ENCODE measurements at regions not wholly inside any gene's neighbourhood (a gene's known extent, or its start where the extent isn't known, plus 50 kb on each side); places are given as distances from the start of the nearest gene placed in this dataset.

DNA sequence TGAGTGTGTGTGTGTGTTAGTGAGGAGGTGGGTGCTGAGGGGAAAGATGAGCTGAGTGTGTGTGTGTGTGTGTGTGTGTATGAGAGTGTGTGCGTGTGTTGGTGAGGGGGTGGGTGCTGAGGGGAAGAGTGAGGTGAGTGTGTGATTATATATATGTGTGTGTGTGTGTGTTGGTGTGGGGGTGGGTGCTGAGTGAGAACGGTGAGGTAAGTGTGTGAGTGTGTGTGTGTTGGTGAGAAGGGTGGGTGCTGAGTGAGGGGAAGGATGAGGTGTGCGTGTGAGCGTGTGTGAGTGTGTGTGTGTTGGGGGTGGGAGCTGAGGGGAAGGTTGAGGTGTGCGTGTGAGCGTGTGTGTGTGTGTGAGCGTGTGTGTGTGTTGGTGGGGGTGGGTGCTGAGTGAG, 322.0 kb upstream of the NT5C1B start:
- CTCF ChIA-PET: no interaction called here
- peaks cover 0 to 8% (median 5%) of the 10 kb centered on the region in 5 donors for H3K36me3 Mint-ChIP-seq

DNA sequence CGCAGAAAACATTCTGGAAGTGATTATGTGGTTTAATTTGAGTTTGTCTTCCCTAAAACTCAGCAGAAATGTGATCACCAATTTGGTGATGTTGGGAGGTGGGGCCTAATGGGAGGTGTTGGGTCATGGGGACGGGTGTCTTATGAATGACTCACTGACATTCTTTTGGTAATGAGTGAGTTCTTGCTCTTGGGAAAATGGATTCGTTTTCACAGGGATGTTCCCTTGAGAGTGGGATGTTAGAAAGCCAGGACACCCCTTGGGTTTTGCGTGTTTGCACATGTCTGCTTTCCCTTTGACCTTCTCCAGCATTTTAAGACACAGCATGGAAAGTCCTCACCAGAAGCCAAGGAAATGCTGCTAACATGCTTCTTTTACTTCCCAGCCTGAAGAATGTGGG, 321.5 kb upstream of the NT5C1B start:
- Mint-ChIP-seq H3K9me3 (peaks cover 0 to 11% (median 4%) of the 10 kb centered on the region in 11 donors), H3K4me1 (peaks cover 0 to 1% (median 0%) of the 10 kb centered on the region in 7 donors), H3K36me3 (peaks cover 0 to 14% (median 6%) of the 10 kb centered on the region in 5 donors), H3K27me3 (no peaks in the 10 kb centered on the region), H3K4me3 (no peak overlapping the region), H3K27ac (no peak overlapping the region)
- Histone ChIP-seq H3K36me3 (ENCODE audit: control insufficient read depth in 2 of 3, insufficient read depth in 3 of 3, low read length in 3 of 3) (no peaks in the 10 kb centered on the region), H3K9me3 (ENCODE audit: control insufficient read depth in 2 of 3, low read length in 3 of 3) (no peaks in the 10 kb centered on the region), H3K4me3 (ENCODE audit: low read length) (no peak overlapping the region), H3K27me3 (ENCODE audit: control insufficient read depth in 2 of 2, insufficient read depth in 2 of 2, low read length in 2 of 2) (no peaks in the 10 kb centered on the region), H3K27ac (ENCODE audit: low read depth, low read length) (no peak overlapping the region), H3K4me1 (ENCODE audit: control insufficient read depth in 2 of 2, insufficient read depth in 2 of 2, low read length in 2 of 2) (no peaks in the 10 kb centered on the region)
- POLR2A ChIA-PET: no interaction called here
- intact Hi-C loops (cut with micrococcal nuclease): no loop called here
- ATAC-seq (no peak), DNase-seq (no peak)
- CTCF ChIA-PET: no interaction called here

More for the DNA sequence above, 322.0 kb upstream of the NT5C1B start:
- Histone ChIP-seq H3K36me3 (ENCODE audit: control insufficient read depth in 2 of 3, insufficient read depth in 3 of 3, low read length in 3 of 3) (no peaks in the 10 kb centered on the region), H3K9me3 (ENCODE audit: control insufficient read depth in 2 of 3, low read length in 3 of 3) (no peaks in the 10 kb centered on the region), H3K27ac (ENCODE audit: low read depth, low read length) (no peak overlapping the region), H3K27me3 (ENCODE audit: control insufficient read depth in 2 of 2, insufficient read depth in 2 of 2, low read length in 2 of 2) (no peaks in the 10 kb centered on the region), H3K4me3 (ENCODE audit: low read length) (no peak overlapping the region), H3K4me1 (ENCODE audit: control insufficient read depth in 2 of 2, insufficient read depth in 2 of 2, low read length in 2 of 2) (no peaks in the 10 kb centered on the region)
- intact Hi-C loops (cut with micrococcal nuclease): no loop called here
- POLR2A ChIA-PET: no interaction called here
- no peak overlapping the region for H3K4me3 Mint-ChIP-seq
- H3K27ac Mint-ChIP-seq: no peak overlapping the region
- DNase-seq: no peak
- H3K9me3 Mint-ChIP-seq: peaks cover 0 to 6% (median 4%) of the 10 kb centered on the region in 11 donors
- H3K4me1 Mint-ChIP-seq: peaks cover 0 to 1% (median 0%) of the 10 kb centered on the region in 7 donors
- H3K27me3 Mint-ChIP-seq: no peaks in the 10 kb centered on the region
- no peak for ATAC-seq

DNA sequence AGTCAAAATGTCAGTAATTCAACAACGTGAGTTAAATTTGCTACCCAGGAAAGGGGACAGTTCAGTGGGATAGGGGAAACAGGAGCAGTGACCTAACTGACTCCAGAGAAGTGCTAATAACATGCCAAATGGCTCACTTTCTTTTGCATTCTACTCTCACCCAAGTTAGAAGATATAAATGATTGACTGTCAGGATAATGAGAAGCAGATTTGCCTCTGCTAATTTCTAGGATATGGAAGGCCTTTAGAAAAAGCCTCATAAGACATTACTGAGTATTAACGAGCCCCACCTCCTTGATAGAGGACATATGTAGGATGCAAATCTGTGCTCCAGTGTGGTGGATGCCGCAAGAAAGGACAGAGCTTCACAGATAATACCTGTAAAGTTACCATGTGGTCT, 318.6 kb upstream of the NT5C1B start:
- Histone ChIP-seq H3K36me3 (ENCODE audit: control insufficient read depth in 2 of 3, insufficient read depth in 3 of 3, low read length in 3 of 3) (no peaks in the 10 kb centered on the region), H3K4me3 (ENCODE audit: low read length) (no peak overlapping the region), H3K4me1 (ENCODE audit: control insufficient read depth in 2 of 2, insufficient read depth in 2 of 2, low read length in 2 of 2) (no peaks in the 10 kb centered on the region), H3K27me3 (ENCODE audit: control insufficient read depth in 2 of 2, insufficient read depth in 2 of 2, low read length in 2 of 2) (no peaks in the 10 kb centered on the region), H3K9me3 (ENCODE audit: control insufficient read depth in 2 of 3, low read length in 3 of 3) (no peaks in the 10 kb centered on the region), H3K27ac (ENCODE audit: low read depth, low read length) (no peak overlapping the region)
- peaks cover 0 to 26% (median 12%) of the 10 kb centered on the region in 5 donors for H3K36me3 Mint-ChIP-seq
- DNase-seq (no peak), ATAC-seq (no peak)
- no peak overlapping the region for H3K4me3 Mint-ChIP-seq
- H3K27me3 Mint-ChIP-seq: no peaks in the 10 kb centered on the region
- H3K9me3 Mint-ChIP-seq: peaks cover 0 to 24% (median 6%) of the 10 kb centered on the region in 11 donors
- intact Hi-C loops (cut with micrococcal nuclease): no loop called here
- CTCF ChIA-PET: no interaction called here
- POLR2A ChIA-PET: no interaction called here
- H3K27ac Mint-ChIP-seq: no peak overlapping the region
- H3K4me1 Mint-ChIP-seq: peaks cover 0 to 1% (median 0%) of the 10 kb centered on the region in 7 donors

DNA sequence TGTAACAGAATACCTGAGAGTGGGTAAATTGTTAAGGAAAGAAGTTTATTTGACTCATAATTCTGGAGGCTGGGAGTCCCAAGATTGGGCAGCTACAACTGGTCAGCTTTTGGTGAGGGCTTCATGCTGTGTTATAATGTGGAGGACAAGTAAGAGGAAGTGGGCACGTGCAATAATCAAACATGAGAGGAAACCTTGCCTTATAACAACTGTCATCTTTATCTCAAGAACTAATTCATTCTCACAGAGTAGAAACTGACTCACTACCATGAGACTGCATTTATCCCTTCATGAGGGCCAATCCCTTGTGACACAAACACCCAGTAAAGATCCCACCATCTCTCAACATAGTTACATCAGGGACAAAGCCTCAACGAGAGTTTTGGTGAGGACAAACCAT, 318.1 kb upstream of the NT5C1B start:
- intact Hi-C loops (cut with micrococcal nuclease): no loop called here
- POLR2A ChIA-PET: no interaction called here
- H3K4me3 ChIP-seq (ENCODE audit: low read length): no peak overlapping the region
- Mint-ChIP-seq H3K27me3 (no peaks in the 10 kb centered on the region), H3K27ac (no peak overlapping the region), H3K9me3 (peaks cover 0 to 24% (median 6%) of the 10 kb centered on the region in 11 donors), H3K4me3 (no peak overlapping the region), H3K4me1 (peaks cover 0 to 1% (median 0%) of the 10 kb centered on the region in 7 donors), H3K36me3 (peaks cover 0 to 30% (median 12%) of the 10 kb centered on the region in 5 donors)
- ATAC-seq (no peak), DNase-seq (no peak)
- H3K27ac ChIP-seq (ENCODE audit: low read depth, low read length): no peak overlapping the region
- H3K27me3 ChIP-seq (ENCODE audit: control insufficient read depth in 2 of 2, insufficient read depth in 2 of 2, low read length in 2 of 2): no peaks in the 10 kb centered on the region
- H3K9me3 ChIP-seq (ENCODE audit: control insufficient read depth in 2 of 3, low read length in 3 of 3): no peaks in the 10 kb centered on the region
- no peaks in the 10 kb centered on the region for H3K36me3 ChIP-seq (ENCODE audit: control insufficient read depth in 2 of 3, insufficient read depth in 3 of 3, low read length in 3 of 3)
- CTCF ChIA-PET: no interaction called here
- H3K4me1 ChIP-seq (ENCODE audit: control insufficient read depth in 2 of 2, insufficient read depth in 2 of 2, low read length in 2 of 2): no peaks in the 10 kb centered on the region

DNA sequence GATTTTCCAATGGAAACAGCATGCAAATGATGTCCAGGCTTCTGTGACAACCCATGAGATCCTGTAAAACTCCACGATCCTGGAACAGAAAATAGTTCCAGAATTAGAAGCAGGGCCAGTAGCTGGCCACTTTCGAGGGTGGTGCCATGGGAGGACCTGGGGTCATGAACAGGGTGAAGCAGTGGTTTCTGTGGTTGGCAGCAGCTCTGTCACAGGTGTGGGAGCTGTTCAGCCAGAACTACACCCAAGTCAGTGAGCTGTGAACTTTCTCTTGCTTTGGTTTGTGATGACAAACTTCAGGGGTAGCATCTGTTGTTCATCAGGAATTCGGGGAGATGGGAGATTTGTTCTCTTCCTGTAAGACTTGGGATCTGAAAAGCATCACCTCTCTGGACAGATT, 314.4 kb upstream of the NT5C1B start:
- H3K27ac Mint-ChIP-seq: no peak overlapping the region
- POLR2A ChIA-PET: no interaction called here
- ATAC-seq: no peak

DNA sequence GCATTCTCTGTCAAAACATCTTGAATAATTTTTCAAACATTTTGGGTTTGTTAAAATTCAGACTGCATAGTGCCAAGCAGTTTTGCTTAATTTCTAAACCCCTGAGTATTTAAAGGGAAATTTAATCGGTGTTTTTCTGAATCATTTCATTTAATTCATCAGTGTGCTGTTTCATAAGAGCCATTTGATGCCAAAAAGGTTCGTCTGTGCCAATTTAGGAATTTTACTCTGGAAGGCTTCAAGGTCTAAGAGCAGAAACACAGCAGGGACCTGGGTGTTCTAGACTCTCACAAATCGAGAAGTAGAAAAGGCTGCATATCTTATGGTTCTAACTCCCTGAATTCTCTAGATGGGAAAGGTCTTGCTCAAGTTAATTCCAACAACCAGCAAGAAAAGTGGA, 311.9 kb upstream of the NT5C1B start:
- CTCF ChIA-PET: no interaction called here
- H3K27me3 ChIP-seq (ENCODE audit: control insufficient read depth in 2 of 2, insufficient read depth in 2 of 2, low read length in 2 of 2): no peaks in the 10 kb centered on the region
- POLR2A ChIA-PET: no interaction called here
- no peak for ATAC-seq
- no peaks in the 10 kb centered on the region for H3K4me1 ChIP-seq (ENCODE audit: control insufficient read depth in 2 of 2, insufficient read depth in 2 of 2, low read length in 2 of 2)
- no peak overlapping the region for H3K27ac ChIP-seq (ENCODE audit: low read depth, low read length)
- no peaks in the 10 kb centered on the region for H3K27me3 Mint-ChIP-seq
- peaks cover 0 to 1% (median 0%) of the 10 kb centered on the region in 7 donors for H3K4me1 Mint-ChIP-seq
- intact Hi-C loops (cut with micrococcal nuclease): no loop called here
- H3K4me3 ChIP-seq (ENCODE audit: low read length): no peak overlapping the region
- H3K27ac Mint-ChIP-seq: no peak overlapping the region
- DNase-seq: no peak
- H3K4me3 Mint-ChIP-seq: no peak overlapping the region
- H3K36me3 Mint-ChIP-seq: peaks cover 0 to 22% (median 6%) of the 10 kb centered on the region in 5 donors
- no peaks in the 10 kb centered on the region for H3K36me3 ChIP-seq (ENCODE audit: control insufficient read depth in 2 of 3, insufficient read depth in 3 of 3, low read length in 3 of 3)
- peaks cover 0 to 17% (median 5%) of the 10 kb centered on the region in 11 donors for H3K9me3 Mint-ChIP-seq
- no peaks in the 10 kb centered on the region for H3K9me3 ChIP-seq (ENCODE audit: control insufficient read depth in 2 of 3, low read length in 3 of 3)

More for the DNA sequence above, 314.4 kb upstream of the NT5C1B start:
- Mint-ChIP-seq H3K36me3 (peaks cover 0 to 30% (median 12%) of the 10 kb centered on the region in 5 donors), H3K27me3 (no peaks in the 10 kb centered on the region), H3K9me3 (peaks cover 0 to 24% (median 6%) of the 10 kb centered on the region in 11 donors), H3K4me3 (no peak overlapping the region), H3K4me1 (no peaks in the 10 kb centered on the region)
- no peaks in the 10 kb centered on the region for H3K36me3 ChIP-seq (ENCODE audit: control insufficient read depth in 2 of 3, insufficient read depth in 3 of 3, low read length in 3 of 3)
- no peak overlapping the region for H3K27ac ChIP-seq (ENCODE audit: low read depth, low read length)
- H3K4me1 ChIP-seq (ENCODE audit: control insufficient read depth in 2 of 2, insufficient read depth in 2 of 2, low read length in 2 of 2): no peaks in the 10 kb centered on the region
- no peak overlapping the region for H3K4me3 ChIP-seq (ENCODE audit: low read length)
- no peak for DNase-seq
- no peaks in the 10 kb centered on the region for H3K9me3 ChIP-seq (ENCODE audit: control insufficient read depth in 2 of 3, low read length in 3 of 3)
- CTCF ChIA-PET: no interaction called here
- no peaks in the 10 kb centered on the region for H3K27me3 ChIP-seq (ENCODE audit: control insufficient read depth in 2 of 2, insufficient read depth in 2 of 2, low read length in 2 of 2)
- intact Hi-C loops (cut with micrococcal nuclease): no loop called here

DNA sequence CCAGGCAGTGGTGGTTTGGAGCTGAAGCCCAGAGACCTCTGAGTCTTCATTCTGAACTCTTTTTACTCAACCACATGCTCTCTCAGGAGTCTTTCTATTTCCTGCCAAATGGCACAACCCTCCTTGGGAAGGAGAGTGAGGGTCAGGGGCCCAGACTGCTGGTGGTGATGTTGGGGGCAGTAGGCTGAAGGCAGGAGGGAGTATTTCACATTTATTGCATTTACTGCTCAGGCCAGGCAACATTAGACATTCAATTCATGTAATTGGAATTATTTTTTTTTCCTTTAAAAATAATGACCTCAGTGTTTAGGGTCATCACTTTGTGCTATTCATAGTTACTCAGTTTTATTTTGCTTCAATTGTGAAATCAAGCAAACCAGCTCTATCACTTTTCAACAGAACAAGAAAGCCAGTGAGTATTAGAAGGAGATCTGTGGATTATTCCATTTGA, 311.3 kb upstream of the NT5C1B start:
- no peaks in the 10 kb centered on the region for H3K27me3 Mint-ChIP-seq
- Histone ChIP-seq H3K4me3 (ENCODE audit: low read length) (no peak overlapping the region), H3K9me3 (ENCODE audit: control insufficient read depth in 2 of 3, low read length in 3 of 3) (no peaks in the 10 kb centered on the region), H3K36me3 (ENCODE audit: control insufficient read depth in 2 of 3, insufficient read depth in 3 of 3, low read length in 3 of 3) (no peaks in the 10 kb centered on the region), H3K27ac (ENCODE audit: low read depth, low read length) (no peak overlapping the region), H3K4me1 (ENCODE audit: control insufficient read depth in 2 of 2, insufficient read depth in 2 of 2, low read length in 2 of 2) (no peaks in the 10 kb centered on the region), H3K27me3 (ENCODE audit: control insufficient read depth in 2 of 2, insufficient read depth in 2 of 2, low read length in 2 of 2) (no peaks in the 10 kb centered on the region)
- H3K27ac Mint-ChIP-seq: no peak overlapping the region
- no peak for DNase-seq
- peaks cover 0 to 1% (median 0%) of the 10 kb centered on the region in 7 donors for H3K4me1 Mint-ChIP-seq
- H3K4me3 Mint-ChIP-seq: no peak overlapping the region
- no peak for ATAC-seq
- ChIA-PET POLR2A (no interaction called here), CTCF (no interaction called here)
- intact Hi-C loops (cut with micrococcal nuclease): no loop called here
- peaks cover 0 to 12% (median 3%) of the 10 kb centered on the region in 11 donors for H3K9me3 Mint-ChIP-seq
- peaks cover 0 to 21% (median 7%) of the 10 kb centered on the region in 5 donors for H3K36me3 Mint-ChIP-seq
